Fibroblast of skin of right quadriceps (primary cell): ENCODE measurements at regions not wholly inside any gene's neighbourhood (a gene's known extent, or its start where the extent isn't known, plus 50 kb on each side); places are given as distances from the start of the nearest gene placed in this dataset.

Source experiments
- DNase-seq: peaks from one replicate; pipeline ENCODE4 v3.0.0-alpha.2; 2013

- no peak for DNase-seq
Observed at GRCh38 chr6:45739058-45739457, 276.6 kb downstream of the CLIC5 start.

DNA sequence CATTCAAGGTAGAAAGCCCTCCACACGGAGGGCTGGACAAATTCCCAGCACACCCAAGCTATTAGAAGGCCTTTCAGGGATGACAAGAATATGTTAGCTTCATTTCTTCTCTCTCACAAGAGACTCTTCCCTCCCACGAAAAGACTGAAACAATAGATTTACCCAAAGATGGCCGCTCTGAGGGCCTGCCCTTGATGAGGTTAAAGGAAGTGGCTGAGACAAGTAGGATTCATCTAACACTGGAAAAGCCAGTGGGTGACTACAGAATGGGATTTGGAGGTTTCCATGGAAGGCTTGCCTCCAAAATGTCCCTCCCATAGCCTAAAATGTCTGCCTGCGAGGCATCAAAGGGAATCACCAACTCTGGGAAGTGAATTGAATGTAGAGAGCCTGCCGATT lies 277.6 kb downstream of the CLIC5 start:
- no peak for DNase-seq

DNA sequence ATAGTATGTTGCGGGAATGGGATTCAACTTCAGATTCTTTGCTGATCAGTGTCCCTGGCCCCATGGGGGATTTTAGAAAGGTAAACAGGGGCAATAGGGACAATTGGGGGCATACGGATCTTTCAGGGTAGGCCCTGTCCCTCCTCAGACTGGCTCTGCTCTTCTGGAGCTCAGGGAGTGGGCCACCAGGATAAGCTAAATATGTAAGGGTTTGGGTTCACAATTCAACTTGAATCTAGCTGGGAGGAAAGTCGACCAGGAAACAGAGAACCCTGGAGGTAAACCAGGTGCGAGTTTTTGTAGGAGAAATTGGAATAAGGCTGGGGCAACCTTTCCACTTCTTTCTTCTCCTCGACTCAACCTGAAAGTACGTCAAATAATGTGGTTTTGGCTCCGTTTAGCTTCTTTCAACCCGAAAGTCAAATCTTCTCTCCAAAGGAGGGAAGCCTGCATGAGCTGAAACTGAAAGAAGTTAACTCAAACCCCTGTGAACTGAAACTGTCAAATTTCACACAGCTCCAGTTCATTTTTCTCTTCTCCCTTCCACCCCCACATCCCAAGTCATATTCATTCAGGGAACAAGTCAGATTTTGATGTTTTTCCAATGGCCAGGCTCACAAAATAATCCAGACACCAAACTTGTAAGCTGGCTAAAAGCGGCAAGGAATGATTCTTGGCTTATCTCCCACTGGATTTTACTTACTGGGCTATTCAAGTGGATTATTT lies 278.2 kb downstream of the CLIC5 start:
- DNase-seq, result no peak

GRCh38 chr6:45736134-45736533 lies 279.5 kb downstream of the CLIC5 start:
- no peak for DNase-seq

GRCh38 chr6:45732731-45733130 lies 282.9 kb downstream of the CLIC5 start:
- DNase-seq, result no peak

DNA sequence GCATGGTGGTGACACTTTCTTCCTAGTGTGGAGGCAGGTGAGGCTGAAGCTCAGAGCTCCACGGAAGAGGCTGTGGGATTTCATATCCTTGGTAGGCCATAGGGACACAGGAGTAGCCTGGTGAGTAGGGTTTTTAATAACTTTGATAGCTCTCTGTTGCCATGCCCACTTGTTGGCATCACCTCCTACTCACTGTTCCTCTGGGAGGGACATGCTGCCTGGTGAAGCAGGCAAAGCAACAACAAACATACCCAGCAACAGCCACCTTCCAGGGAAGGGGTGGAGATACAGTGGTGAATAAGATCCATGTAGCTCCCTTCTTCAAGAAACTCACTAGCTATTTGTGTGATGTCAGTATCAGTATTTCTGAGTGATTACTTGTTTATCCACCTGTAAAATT lies 285.4 kb downstream of the CLIC5 start:
- DNase-seq, result no peak

DNA sequence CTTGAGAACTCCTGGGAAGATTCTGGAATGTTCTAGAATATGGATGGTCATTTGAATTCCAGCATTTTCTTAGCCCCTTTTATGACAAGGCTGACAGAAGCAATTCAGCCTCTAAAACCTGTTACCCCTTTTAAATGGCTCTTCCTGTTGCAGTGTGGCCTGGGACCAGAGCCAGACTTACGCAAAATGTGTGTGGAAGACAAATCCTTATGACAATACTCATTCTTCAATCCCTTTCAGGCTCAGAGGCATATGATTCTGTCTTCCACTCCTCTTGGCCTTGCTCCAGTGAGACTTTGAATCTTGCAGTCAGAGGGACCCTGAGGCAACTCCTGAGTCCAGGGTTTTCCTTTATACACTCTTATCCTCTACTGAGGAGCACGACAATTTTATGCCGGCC lies 287.0 kb downstream of the CLIC5 start:
- DNase-seq, result peak; percentile 84

GRCh38 chr6:45727819-45728449 lies 287.7 kb downstream of the CLIC5 start:
- DNase-seq, result no peak

DNA sequence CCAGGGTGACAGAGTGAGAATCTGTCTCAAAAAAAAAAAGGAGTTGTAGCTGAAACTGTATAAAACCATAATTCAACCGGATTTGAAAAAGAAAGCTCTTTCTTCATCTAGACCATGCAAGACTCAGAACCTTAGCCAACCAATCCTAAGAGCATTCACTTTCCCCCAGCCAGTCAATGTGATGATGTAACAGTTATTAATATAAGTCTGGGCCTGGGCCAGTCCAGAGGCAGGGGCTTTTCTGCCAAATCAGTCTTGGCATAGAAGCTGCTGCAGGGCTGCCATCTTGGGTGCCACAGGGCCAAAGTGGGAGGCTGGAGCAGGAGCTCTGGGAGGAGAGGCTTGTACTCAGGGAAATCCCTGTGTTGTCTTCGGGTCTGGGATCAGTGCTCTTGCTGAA lies 288.4 kb downstream of the CLIC5 start:
- DNase-seq, result no peak

DNA sequence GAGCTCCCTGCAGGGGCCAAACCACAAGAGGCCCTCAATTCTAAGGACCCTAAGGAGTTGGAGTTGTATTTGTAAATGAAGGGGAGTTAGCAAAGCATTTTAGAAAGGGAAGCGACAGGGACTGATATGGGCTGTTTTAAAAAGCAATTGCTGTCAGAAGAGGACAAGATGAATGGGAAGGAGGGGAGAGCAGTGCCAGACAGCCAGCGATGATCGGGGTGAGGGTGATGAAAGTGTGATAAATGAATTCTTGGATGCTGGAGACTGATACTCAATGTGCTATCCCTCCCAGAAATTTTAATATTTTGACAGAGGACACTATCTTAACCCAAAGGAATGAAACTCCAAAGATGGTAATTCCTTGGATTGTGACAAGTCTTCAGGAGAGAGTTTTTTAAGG lies 289.2 kb downstream of the CLIC5 start:
- DNase-seq, result no peak

- peak; percentile 95 for DNase-seq
Observed at GRCh38 chr6:45724511-45724910, 291.1 kb downstream of the CLIC5 start.

DNA sequence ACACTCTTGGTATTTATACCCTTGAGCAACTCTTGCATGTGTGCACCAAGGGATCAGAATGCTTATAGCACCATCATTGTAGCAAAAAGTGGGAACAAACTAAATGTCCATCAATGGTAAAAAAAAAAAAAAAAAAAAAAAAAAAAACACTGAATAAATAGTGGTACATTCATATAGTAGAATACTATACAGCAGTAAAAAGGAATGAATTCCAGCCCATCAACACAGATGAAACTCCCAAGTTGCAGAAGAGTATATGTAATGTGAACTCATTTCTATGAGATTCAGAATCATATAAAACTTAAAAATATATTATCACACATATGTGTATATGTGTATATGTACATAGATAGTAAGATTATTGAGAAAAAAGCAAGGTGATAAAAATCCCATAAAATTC lies 291.6 kb downstream of the CLIC5 start:
- no peak for DNase-seq

DNA sequence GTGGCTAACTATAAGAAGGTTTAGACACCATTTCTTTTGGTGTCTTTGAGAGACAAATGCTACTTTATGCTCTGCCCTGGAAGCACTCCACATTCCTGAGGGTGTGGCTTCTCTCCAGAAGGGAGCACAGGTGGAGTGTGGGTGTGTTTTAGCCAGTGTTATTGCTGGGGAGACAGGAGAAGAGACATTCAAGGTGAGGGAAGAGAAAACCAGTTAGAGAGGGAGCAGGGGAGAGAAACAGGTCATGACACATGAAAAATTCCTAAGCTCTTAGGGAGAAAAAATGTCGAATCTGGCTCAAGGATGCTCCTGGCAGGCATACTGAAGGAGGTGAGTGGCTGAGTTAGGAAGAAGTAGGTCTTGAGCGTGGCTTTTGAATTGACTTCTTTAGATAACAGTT lies 292.8 kb downstream of the CLIC5 start:
- no peak for DNase-seq

DNA sequence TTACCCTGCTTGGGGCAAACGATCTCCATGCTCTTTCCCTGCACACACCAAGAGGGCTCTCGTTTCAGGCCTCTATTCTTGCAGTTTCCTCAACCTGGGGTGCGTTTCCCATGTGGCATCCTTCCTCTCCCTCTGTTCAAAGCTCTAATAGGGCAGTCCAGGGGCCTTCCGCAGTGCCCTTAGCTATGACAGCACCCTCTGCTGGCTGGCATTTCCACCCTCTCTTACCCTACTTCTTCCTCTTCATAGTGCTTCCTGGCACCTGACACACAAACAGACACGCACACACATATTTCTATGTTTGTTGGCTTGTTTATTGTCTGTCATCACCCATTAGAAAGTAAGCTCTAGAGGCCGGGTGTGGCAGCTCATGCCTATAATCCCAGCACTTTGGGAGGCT lies 294.0 kb downstream of the CLIC5 start:
- DNase-seq, result no peak

GRCh38 chr6:45718871-45719270 lies 296.8 kb downstream of the CLIC5 start:
- peak; percentile 74 for DNase-seq

DNA sequence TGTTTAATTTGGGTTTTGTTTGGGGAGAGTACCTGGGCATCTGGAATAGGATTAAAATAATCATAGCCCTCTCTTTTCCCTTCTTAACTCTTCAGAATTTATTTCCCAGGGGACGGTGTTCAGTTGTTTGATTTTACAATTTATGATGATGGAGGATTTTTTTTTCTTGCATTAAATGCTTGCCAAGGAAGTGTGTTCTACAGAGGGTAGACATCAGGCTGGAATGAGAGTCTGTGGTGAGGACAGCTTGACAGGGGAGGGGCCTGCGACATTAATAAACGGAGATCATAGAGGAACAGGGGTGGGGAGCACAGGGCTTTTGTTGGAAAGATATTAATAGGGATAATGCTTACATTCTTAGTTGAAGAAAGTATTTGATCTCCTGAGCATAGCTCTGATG lies 297.5 kb downstream of the CLIC5 start:
- DNase-seq, result peak; percentile 44

DNA sequence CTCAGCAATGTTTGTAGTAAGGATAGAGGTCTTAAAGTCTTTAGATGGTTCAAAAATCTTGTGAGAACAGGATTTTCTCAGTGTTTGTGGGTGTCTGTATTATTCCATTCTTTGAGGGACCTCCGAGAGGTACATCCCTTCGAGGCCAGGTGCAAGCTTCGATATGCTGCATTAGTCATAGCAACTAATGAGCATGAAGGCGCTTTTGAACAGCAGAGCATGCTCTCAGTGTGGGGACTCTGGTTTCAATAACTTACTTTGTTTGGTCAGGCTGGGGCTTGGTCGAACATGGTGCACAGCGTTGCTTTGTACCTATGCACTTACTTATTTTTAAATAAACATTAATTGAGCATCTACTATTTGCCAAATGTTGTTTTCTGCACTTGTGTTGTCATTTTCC lies 297.9 kb downstream of the CLIC5 start:
- DNase-seq, result no peak

GRCh38 chr6:45717027-45717426 lies 298.6 kb downstream of the CLIC5 start:
- DNase-seq, result no peak

DNA sequence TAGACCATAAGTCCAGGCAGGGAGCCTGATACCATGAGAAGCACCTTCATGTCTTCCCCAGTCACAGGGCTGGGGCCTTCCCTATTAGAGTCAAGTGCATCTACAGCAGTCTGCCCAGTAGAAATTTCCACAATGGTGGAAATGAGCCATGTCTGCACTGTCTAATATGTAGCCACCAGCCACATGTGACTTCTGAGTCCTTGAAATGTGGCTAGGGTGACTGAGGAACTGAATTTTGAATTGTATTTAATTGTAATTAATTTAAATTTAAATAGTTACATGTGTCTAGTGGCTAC lies 300.2 kb downstream of the CLIC5 start:
- no peak for DNase-seq

- DNase-seq, result peak; percentile 90
Observed at GRCh38 chr6:45714741-45715507, 300.7 kb downstream of the CLIC5 start.

DNA sequence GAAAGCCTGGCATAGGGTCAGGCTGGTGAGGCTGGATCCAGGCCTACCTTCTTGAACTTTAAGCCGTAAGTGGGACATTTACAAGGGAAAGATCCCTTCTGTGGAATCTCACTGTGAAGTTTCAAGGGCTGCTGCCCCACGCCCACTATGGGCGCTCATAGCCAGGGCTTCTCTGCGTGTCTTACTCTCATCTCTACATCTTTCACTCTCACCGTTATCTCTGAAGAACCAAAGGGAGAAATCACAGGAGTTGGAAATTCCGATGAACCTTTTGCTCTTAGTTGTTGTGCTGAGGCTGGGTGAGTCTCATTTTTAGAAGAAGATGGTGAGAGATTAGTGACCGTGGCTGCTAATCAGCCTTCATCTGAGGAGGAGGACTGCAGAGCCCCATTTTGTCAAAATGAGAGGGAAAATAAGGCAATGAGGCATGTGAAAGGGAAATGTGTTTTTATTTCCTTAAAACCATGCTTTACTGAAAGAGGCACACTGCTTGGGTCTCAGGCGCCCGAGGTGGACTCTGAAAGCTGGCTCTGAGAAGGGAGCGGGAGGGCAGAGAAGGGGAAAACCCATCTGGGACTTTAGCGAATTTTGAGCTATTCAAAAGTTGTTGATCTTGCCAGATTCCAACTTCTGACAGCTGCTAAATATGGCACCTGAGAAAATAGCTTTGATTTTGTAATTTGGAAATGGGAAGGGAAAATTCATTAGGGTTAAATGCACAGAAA lies 301.5 kb downstream of the CLIC5 start:
- no peak for DNase-seq
